NCI-H526 (cell line): ENCODE measurements at regions not wholly inside any gene's neighbourhood (a gene's known extent, or its start where the extent isn't known, plus 50 kb on each side); places are given as distances from the start of the nearest gene placed in this dataset.
"Not testable (repeated sequence)": the region's sequence is repeated elsewhere in the genome, so short reads cannot be mapped to it uniquely, and the experiment has no call there.

ENCODE experiments used
- DNase-seq, 2 experiments: peaks; one replicate each; lab custom pipeline; 2025; lab: John Stamatoyannopoulos, UW

DNA sequence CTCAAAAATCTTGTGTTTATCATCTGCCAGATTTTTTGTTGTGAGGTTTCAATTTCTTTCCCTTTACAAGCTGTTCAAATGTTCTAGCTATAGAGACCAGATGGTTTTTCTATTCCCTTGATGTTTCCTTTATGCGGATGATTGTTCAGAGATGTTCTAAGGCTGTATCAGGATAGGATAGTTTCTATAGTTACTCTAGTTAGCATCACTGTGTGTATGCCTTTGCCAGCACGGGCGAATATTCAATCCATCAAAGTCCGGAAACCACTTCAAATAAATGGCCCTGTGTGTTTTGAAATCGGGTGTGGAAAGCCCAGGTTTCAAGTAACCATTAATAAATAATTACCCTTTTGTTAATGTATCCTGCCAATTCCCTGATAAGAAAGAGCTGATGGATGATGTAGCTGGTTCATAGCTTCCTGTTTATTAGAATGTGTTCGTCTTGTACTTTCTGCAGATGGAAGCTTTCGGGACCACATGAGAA, 149.8 kb upstream of the PRKCQ start:
- no peak for DNase-seq

DNA sequence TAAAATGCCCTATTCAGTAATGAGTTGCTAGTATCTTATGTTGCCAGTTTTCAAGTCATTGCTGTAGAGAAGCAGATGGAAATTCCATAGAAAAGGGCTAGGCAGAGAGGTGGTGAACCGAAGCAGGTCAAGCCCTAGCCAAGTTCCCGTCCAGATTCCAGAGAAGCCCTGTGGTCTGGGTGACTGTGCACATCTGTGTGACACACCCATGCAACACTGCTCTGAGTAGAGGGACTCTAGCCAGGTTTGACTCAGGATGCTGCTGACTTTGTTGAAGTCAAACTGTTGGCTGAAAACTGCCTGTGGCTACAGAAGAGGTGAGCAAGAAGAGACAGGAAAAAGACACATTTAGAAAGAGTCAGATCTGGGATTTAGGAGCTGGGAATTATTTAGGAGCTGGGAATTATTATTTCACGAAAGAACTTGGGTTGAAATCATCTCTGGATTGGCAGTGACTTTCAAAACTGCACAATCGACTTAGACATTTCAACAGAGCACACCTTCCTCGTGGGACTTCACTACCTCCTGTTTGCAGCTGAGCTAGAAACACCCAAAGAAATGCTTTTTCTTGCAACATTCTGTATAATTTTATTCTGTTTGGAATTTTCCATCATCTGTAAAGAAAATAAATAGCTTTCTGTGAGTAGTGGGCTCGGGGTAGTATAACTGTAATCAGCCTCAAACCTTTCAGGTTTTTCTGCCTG, 149.1 kb upstream of the PRKCQ start:
- DNase-seq, result no peak

- no peak for DNase-seq
These were observed 146.8 kb upstream of the PRKCQ start for GRCh38 chr10:6726924-6727323.

DNA sequence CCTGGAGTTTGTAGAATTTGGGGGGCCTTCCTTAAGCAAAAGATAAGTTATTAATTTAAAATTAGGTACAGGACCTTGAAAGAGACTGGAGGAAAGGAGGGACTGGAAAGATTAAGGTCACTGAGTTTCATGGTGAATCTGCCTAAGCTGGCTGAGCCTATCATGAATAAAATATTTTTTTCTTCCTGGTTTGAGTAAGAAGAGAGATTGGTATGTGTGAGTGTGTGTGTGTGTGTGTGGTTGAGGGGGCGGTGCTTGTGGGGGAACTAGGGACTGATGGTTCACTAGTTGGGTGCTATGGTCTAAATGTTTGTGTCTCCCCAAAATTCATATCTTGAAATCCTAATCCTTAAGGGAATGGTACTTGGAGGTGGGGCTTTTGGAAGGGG, 142.5 kb upstream of the PRKCQ start:
- DNase-seq, result no peak

DNA sequence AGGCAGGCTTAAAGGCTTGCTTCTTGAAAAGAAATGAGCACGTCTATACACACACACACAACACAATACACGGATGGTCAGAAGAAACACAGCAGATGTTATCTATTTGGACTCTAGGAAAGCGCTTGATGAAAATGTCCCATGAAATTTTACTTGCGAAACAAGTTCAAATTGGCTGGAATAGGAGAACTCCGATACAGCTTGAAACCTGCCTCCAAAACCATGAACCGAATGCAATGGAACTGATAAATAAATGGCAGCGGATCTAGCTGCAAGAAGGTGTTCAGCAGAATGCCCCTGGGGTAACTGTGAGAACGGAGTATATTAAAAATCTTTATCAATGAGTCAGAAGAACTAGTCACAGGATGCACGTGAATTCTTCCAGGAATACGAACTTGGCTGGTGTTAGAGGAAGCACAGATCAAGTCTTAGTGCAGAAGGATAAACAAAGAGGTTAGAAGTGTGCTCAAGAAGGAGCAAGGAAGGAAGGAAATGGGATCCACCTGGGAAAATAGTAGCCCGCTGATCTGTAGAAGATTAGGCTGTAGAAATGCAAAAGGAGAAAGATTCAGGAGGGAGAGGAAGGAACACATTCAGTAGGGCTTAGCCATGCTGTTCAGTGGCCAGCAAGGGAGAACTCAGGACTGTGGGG, 142.0 kb upstream of the PRKCQ start:
- DNase-seq, result no peak

GRCh38 chr10:6721480-6721879, 141.4 kb upstream of the PRKCQ start:
- no peak for DNase-seq

GRCh38 chr10:6719561-6719960, 139.5 kb upstream of the PRKCQ start:
- no peak for DNase-seq

- peak; percentile 6 to 15 for DNase-seq
These were observed 138.5 kb upstream of the PRKCQ start for GRCh38 chr10:6718550-6718949.

DNA sequence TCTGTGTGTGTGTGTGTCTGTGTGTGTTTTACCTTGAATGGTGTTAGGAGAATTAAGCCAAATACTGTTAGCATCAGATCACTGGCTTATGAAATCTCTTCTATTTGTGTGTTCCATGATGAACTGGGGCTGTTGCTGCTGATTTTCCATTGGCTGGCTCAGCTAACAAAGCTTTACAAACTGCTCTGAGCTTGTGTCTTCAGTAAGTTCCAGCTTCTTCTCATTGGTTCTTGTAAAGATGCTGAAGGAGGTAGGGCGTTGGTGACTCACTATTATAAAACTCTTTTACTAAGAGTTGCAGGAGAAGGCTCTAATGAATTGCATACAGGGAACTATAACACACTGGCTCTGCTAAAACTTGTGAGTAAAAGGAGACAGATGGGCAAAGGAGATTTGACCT, 136.4 kb upstream of the PRKCQ start:
- DNase-seq, result no peak

DNA sequence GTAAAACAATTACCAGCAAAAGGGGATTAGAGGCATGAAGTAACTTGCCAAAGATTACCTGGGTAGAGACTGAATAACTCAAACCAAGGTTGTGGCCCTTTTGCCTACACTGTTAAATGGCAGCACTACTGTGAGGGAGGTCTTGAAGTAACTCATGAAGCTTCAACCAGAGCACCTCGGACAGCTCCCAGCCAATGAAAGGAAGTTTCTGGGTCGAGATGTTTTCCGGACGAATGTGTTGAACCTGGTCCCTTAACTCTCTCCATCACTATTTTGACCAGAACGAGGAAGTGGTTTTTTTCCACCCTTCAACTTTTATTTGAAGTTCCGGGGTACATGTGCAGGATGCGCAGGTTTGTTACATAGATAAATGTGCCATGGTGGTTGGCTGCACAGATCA, 133.6 kb upstream of the PRKCQ start:
- DNase-seq, result no peak

DNA sequence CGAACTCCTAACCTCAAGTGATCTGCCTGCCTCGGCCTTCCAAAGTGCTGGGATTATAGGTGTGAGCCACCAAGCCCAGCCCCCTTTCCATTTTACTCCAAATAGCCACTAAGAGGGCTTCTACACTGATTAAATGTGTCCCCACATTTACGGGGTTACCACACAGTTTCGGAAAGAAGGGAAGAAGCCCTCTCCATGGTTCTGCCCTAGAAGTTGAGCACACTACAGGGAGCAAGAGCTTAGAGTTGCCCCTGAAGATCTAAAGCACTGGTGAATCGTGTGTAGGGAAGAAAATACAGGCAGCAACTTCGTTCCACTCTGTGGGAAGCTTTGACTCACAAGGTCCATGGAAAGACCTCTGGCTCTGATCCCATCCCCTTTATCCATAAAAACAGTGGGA, 133.0 kb upstream of the PRKCQ start:
- no peak for DNase-seq

DNA sequence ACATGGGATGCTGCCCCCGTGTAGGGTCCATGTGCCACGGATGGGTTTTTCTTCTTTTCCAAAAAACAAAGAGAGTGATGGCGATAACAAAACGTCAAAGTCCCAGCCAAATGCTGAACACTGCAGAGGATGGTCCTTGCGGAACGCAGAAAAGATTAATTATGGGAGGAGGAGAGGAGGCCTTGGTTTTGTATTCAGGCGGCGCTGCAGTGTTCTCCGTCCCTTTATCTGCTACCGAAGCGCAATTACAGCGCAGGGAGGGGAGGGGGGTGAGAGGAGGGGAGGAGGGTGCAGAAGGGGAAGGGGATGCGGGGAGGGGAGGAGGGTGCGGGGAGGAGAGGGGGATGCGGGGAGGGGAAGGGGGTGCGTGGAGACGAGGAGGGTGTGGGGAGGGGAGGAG, 131.8 kb upstream of the PRKCQ start:
- DNase-seq, result no peak

- DNase-seq, result no peak
These were observed 131.3 kb upstream of the PRKCQ start for GRCh38 chr10:6711408-6711841.

DNA sequence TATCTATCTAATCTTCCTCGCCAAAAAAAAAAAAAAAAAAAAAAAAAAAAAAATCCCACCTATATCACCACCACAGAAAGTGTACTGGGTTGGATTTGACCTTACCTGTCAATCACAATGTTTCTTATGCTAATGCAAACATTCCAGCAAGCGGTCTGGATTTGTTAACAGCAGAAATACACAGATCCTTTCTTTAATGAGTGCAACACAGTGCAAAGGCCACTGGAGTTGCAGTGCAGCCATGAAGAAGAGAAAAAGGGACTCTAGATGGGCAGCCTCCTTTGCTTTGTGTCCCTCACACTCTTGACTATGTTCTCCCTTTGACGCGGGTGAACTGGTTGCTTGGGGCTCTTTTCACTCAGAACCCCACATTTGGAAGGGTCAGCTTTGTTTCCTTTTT, 127.3 kb upstream of the PRKCQ start:
- no peak for DNase-seq

GRCh38 chr10:6706725-6707124, 126.6 kb upstream of the PRKCQ start:
- DNase-seq, result no peak

- DNase-seq, result no peak
These were observed 124.8 kb upstream of the PRKCQ start for GRCh38 chr10:6704896-6705295.

DNA sequence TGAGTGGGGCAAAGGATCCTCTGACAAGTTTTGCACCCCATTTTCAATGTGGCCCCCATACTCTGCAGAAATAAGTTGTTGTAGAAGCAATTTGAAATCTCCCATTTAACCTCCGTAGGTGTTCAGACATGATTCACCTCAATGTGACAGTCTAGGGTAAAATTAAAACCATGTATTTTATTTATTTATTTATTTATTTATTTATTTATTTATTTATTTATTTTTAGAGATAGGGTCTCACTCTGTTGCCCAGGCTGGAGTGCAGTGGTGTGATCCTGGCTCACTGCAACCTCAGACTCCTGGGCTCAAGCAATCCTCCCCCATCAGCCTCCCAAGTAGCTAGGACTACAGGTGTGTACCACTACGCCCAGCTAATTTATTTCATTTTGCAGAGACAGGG, 122.8 kb upstream of the PRKCQ start:
- not testable (repeated sequence) for DNase-seq

DNA sequence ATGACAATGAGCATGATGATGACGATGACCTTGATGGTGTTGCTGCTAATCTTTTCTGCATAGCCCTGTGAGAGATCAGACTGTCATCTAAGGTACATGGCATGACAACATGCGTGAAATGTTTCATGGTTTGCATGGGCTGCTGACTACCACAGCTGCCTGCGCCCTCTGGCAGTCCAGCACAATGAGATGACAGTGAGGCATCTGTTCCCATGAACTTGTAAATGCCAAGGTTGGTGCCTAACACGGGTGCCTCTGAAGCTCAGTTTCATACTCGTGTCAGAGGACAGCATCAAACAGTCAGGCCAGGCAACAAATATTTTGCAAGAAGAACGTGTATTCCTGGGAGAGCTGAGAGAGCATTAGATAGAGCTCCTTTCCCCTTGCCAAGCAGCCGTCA, 122.0 kb upstream of the PRKCQ start:
- no peak for DNase-seq

DNA sequence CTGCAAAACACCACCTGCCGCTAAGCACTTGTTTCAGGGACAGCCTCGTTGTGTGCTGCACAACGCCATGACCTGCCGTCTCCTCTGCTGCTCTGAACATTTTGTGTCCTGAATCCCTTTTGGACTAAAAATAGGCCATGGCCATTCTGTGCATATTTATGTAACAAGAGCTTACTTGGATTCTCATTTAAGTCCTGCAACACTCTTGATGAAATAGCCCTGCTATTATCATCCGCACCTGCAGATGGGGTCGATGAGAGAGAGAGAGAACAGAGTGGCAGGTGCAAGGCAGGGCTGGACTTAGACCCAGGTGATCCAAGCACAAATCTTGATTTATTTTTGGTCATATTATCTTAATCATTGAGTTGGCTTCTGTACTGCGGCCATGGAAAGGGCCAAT, 121.2 kb upstream of the PRKCQ start:
- DNase-seq, result peak; percentile 12

GRCh38 chr10:6700066-6700465, 120.0 kb upstream of the PRKCQ start:
- DNase-seq, result no peak

DNA sequence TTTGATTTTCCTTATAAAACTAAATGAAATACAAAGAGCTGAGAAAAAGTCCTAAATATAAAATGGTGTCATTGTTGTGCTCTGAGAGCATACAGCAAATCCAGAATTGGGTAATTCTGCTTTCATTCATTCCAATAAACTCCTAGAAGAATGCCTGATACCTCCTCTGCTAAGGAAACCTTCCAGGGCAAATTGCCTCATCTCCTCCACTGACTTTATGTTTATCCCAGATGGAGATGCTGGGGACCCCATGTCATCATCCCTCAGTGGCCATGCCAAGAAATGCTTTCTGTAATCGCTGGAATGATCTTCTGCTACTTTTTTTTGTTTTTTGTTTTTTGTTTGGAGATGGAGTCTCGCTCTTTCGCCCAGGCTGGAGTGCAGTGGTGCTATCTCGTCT, 119.3 kb upstream of the PRKCQ start:
- DNase-seq, result no peak

- DNase-seq, result no peak
These were observed 115.4 kb upstream of the PRKCQ start for GRCh38 chr10:6695519-6695918.

DNA sequence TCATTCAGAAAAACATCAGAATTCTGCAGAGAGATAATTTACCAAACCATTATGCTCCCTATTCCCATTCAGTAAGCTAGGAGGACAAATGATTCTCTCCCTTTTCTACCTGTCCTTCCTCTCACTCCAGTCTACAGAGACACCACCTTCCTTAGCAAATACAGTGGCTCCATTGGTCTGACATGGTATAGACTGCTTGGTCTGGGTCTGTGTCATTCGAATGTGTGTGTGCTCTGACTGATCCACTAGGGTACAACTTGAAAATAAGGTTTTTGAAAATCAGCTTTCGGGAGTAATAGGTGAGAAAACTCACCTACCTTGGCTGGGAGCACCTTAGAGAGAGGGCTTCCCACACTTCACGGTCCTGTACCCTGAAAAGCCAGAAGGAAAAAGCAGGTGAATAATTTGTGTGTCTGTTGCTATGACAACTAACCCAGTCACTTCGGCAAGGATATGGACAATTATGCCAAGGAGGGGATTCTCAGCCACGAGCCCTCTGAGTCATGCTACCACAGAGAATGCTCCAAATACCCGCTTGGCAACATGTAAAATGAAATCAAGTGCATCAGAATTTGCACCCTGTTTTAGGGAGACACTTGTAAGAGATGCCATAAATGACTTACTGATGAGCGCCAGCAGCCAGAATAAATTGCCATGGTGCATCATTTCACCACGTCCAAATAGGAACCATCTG, 114.5 kb upstream of the PRKCQ start:
- DNase-seq, result no peak
